Neural progenitor cell (in vitro differentiated cells): ENCODE measurements at regions not wholly inside any gene's neighbourhood (a gene's known extent, or its start where the extent isn't known, plus 50 kb on each side); places are given as distances from the start of the nearest gene placed in this dataset.

Experiments
- EZH2 ChIP-seq: fragments of 200-600 bp; sonication (generic); IDR thresholded peaks from 2 replicates; pipeline ENCODE4 v1.6.1; 2017; ENCODE audit warnings: antibody characterized with exemption, mild to moderate bottlenecking, moderate library complexity
- TF ChIP-seq, protein P1 (sequence below): fragments of 200-600 bp; sonication (generic); IDR thresholded peaks from 2 replicates; pipeline ENCODE4 v1.5.1; 2017; ENCODE audit warnings: antibody characterized with exemption, mild to moderate bottlenecking

DNA sequence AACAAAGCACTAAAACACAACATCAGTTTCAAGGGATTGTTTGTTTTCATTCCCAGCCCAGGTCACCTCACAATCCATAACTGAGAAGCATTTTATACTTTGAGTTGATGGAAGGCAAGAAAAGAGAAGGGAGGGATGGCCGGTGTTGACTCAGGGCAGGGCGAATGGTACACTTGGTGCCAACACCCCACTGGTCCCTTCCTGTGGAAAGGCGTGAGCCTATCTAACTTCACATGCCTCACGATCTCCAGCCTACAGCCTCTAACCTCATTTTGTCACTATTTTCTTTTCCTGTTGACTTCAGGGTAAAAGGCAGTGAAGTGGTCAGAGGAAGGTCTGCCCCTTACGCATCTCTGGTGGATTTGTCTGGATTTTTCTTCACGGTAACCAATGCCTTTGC is 53.5 kb upstream of the SASH1 start:
- TF ChIP-seq, protein P1, sequence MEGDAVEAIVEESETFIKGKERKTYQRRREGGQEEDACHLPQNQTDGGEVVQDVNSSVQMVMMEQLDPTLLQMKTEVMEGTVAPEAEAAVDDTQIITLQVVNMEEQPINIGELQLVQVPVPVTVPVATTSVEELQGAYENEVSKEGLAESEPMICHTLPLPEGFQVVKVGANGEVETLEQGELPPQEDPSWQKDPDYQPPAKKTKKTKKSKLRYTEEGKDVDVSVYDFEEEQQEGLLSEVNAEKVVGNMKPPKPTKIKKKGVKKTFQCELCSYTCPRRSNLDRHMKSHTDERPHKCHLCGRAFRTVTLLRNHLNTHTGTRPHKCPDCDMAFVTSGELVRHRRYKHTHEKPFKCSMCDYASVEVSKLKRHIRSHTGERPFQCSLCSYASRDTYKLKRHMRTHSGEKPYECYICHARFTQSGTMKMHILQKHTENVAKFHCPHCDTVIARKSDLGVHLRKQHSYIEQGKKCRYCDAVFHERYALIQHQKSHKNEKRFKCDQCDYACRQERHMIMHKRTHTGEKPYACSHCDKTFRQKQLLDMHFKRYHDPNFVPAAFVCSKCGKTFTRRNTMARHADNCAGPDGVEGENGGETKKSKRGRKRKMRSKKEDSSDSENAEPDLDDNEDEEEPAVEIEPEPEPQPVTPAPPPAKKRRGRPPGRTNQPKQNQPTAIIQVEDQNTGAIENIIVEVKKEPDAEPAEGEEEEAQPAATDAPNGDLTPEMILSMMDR = no peak
- TF ChIP-seq EZH2 = no peak
